D721Med (cell line): ENCODE measurements at regions not wholly inside any gene's neighbourhood (a gene's known extent, or its start where the extent isn't known, plus 50 kb on each side); places are given as distances from the start of the nearest gene placed in this dataset.
"Not testable (repeated sequence)": the region's sequence is repeated elsewhere in the genome, so short reads cannot be mapped to it uniquely, and the experiment has no call there.

Experiments used
- DNase-seq: peaks from one replicate; pipeline ENCODE4 v3.0.0; 2011; ENCODE audit warnings: low spot score; ENCODE audit not compliant: insufficient read length
- FAIRE-seq: peaks from 2 replicates; lab custom pipeline; 2011; peaks lifted over from hg19 to GRCh38; lab: Jason Lieb, UNC
- CTCF ChIP-seq: IDR thresholded peaks from 2 replicates; pipeline ENCODE4 v1.5.1; 2012; ENCODE audit warnings: mild to moderate bottlenecking, control low read depth; ENCODE audit not compliant: insufficient read depth; ENCODE audit errors: missing control alignments

GRCh38 chr2:83191316-83191715, 1267.8 kb downstream of the SUCLG1 start:
- no peak for DNase-seq
- TF ChIP-seq CTCF: no peak
- FAIRE-seq: no peak

GRCh38 chr2:83186105-83186760, 1272.8 kb downstream of the SUCLG1 start:
- no peak for TF ChIP-seq CTCF
- DNase-seq (no peak), FAIRE-seq (no peak)

GRCh38 chr2:83180862-83181530, 1278.1 kb downstream of the SUCLG1 start:
- not testable (repeated sequence) for FAIRE-seq, DNase-seq

- no peak for TF ChIP-seq CTCF
- DNase-seq: no peak
- FAIRE-seq: no peak
Observed at GRCh38 chr2:83176539-83176938, 1282.5 kb downstream of the SUCLG1 start.

- TF ChIP-seq CTCF: no peak
- DNase-seq: no peak
- no peak for FAIRE-seq
Observed at GRCh38 chr2:83172841-83173240, 1286.2 kb downstream of the SUCLG1 start.

GRCh38 chr2:83168377-83168776, 1290.7 kb downstream of the SUCLG1 start:
- FAIRE-seq (no peak), DNase-seq (no peak)
- TF ChIP-seq CTCF: no peak

GRCh38 chr2:83162421-83162820, 1296.7 kb downstream of the SUCLG1 start:
- TF ChIP-seq CTCF: no peak
- no peak for FAIRE-seq

More at GRCh38 chr2:83162421-83162820, 1296.7 kb downstream of the SUCLG1 start:
- no peak for DNase-seq
